A673 (cell line): ENCODE measurements at regions not wholly inside any gene's neighbourhood (a gene's known extent, or its start where the extent isn't known, plus 50 kb on each side); places are given as distances from the start of the nearest gene placed in this dataset.

Experiments
- CTCF ChIP-seq: fragments of 300-800, 200-600 bp; sonication (generic); conservative IDR thresholded peaks from 2 replicates; pipeline ENCODE4 v1.5.1; 2017; ENCODE audit warnings: low read depth, mild to moderate bottlenecking, antibody characterized with exemption, low read length, moderate library complexity, mixed read lengths
- EZH2 ChIP-seq: fragments of 200-600 bp; sonication (generic); IDR thresholded peaks from 2 replicates; pipeline ENCODE4 v1.6.1; 2017; ENCODE audit warnings: borderline replicate concordance, low read depth, mild to moderate bottlenecking, mixed read lengths, antibody characterized with exemption, low read length; ENCODE audit not compliant: poor library complexity, severe bottlenecking

- TF ChIP-seq CTCF (no peak), EZH2 (no peak)
Measured at GRCh38 chr3:107273771-107274170, 103.5 kb upstream of the CCDC54 start.
